ENCODE measurements at regions not wholly inside any gene's neighbourhood (a gene's known extent, or its start where the extent isn't known, plus 50 kb on each side); places are given as distances from the start of the nearest gene placed in this dataset.

DNA sequence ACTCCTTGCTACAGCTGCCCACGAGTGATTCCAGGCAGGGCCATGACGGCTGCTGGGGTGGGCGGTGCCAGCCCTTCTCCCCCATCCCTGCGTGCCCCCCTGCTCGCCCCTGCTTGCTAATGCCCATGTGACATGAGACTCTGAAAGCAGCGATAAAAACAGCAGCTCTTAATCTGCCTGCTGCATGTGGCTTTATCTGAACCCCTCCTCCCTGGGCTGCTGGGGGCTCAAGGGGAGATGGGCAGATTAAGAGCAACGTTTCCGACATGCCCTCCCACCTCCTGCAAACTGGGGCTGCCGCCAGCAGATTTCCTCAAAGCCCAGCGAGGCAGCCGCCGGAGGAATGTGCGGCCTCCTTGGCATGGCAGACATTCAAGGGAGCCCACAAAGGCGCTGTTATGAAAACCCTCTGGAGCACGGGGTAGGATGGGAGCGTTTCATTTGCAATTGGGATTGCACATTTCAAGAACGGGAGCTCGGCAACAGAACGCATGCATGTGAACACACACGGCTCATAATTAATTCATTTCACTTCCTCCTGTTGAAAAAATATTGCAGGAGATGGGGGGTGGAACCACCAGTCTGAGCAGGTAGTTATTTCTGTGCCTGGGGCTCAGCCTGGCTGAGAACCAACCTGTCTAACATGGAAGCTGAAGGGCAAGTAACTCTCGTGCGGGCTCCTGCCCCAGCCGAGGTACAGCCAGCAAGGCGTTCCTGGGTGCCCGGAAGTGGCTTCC is 504.2 kb upstream of the PROK2 start:
- WGBS, 2 donors, result 12 to 15% methylated on average over 8 to 25 of the region's 25 CpGs
- DNase-seq, result peak; percentile 42 to 80

DNA sequence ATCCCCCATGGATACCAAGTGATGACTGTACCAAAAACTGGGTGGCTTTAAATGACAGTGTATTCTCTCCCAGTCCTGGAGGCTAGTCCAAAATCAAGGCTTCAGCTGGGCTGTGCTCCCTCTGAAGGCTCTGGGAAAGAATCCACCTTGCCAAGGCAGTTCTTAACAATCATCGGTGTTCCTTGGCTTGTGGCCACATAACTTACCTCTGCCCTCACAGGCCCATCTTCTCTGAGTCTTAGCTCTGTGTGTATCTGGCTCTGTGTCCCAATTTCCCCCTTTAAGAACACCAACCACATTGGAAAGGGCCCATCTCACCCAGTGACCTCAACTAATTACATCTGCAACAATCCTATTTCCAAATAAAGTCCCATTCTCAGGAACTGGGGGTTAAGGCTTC is 503.0 kb upstream of the PROK2 start:
- DNase-seq (no peak), ATAC-seq (ENCODE audit: low FRiP score in 2 of 2) (no peak)
- peaks cover 0 to 4% (median 2%) of the 10 kb centered on the region in 4 donors for H3K9me3 ChIP-seq
- H3K4me1 ChIP-seq, result peaks cover 12 to 15% (median 13%) of the 10 kb centered on the region in 4 donors
- no peak overlapping the region for H3K27ac ChIP-seq
- 43 to 47% methylated on average over 1 of the region's 1 CpG for WGBS, 2 donors
- H3K4me3 ChIP-seq, result no peak overlapping the region
- no peaks in the 10 kb centered on the region for H3K27me3 ChIP-seq
- TF ChIP-seq POLR2AphosphoS5 (IDR thresholded peaks at IDR 0.05), result no peak
- TF ChIP-seq, protein P1, sequence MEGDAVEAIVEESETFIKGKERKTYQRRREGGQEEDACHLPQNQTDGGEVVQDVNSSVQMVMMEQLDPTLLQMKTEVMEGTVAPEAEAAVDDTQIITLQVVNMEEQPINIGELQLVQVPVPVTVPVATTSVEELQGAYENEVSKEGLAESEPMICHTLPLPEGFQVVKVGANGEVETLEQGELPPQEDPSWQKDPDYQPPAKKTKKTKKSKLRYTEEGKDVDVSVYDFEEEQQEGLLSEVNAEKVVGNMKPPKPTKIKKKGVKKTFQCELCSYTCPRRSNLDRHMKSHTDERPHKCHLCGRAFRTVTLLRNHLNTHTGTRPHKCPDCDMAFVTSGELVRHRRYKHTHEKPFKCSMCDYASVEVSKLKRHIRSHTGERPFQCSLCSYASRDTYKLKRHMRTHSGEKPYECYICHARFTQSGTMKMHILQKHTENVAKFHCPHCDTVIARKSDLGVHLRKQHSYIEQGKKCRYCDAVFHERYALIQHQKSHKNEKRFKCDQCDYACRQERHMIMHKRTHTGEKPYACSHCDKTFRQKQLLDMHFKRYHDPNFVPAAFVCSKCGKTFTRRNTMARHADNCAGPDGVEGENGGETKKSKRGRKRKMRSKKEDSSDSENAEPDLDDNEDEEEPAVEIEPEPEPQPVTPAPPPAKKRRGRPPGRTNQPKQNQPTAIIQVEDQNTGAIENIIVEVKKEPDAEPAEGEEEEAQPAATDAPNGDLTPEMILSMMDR (IDR thresholded peaks at IDR 0.05), result no peak
- TF ChIP-seq POLR2A (IDR thresholded peaks at IDR 0.05), result no peak
- TF ChIP-seq EP300 (IDR thresholded peaks at IDR 0.05), result no peak
- no peaks in the 10 kb centered on the region for H3K36me3 ChIP-seq

More for the DNA sequence above, 504.2 kb upstream of the PROK2 start:
- H3K4me1 ChIP-seq, result peaks cover 12 to 15% (median 13%) of the 10 kb centered on the region in 4 donors
- H3K4me3 ChIP-seq, result peak overlapping the region in 2 of 4 donors; percentile 26 to 27
- peak; percentile 31 to 66 for ATAC-seq (ENCODE audit: low FRiP score in 2 of 2)
- no peaks in the 10 kb centered on the region for H3K27me3 ChIP-seq
- no peak overlapping the region for H3K27ac ChIP-seq
- H3K9me3 ChIP-seq, result no peaks in the 10 kb centered on the region
- no peak for TF ChIP-seq POLR2AphosphoS5 (IDR thresholded peaks at IDR 0.05)
- no peak for TF ChIP-seq POLR2A (IDR thresholded peaks at IDR 0.05)
- TF ChIP-seq EP300 (IDR thresholded peaks at IDR 0.05), result no peak
- TF ChIP-seq, protein P1 (IDR thresholded peaks at IDR 0.05), result no peak
- H3K36me3 ChIP-seq, result no peaks in the 10 kb centered on the region

DNA sequence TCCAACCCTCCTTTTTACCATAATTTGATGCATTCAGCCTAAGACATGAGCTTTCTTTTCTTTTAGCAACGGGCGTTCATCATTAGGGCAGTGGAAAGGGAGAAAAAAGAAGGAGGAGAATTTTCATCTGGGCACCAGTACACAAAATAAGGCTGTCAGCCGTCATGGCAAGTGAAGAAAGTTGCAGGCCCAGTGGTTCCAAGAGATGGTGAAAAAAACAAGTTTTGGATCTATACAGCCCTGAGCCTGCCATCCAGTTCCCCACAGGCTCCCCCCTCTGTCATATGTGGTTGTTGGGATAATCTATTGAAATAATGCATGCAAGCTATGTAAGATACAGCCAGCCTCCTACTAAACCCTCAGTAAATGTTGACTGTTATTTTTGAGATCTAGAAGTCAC is 500.6 kb upstream of the PROK2 start:
- ATAC-seq (ENCODE audit: low FRiP score in 2 of 2), result no peak
- 92 to 95% methylated on average over 3 of the region's 3 CpGs for WGBS, 2 donors
- DNase-seq, result no peak
- Histone ChIP-seq H3K36me3 (no peaks in the 10 kb centered on the region), H3K27me3 (no peaks in the 10 kb centered on the region), H3K4me1 (peaks cover 12 to 15% (median 13%) of the 10 kb centered on the region in 4 donors), H3K4me3 (no peak overlapping the region), H3K27ac (no peak overlapping the region), H3K9me3 (peaks cover 0 to 6% (median 5%) of the 10 kb centered on the region in 4 donors)
- TF ChIP-seq EP300 (IDR thresholded peaks at IDR 0.05) (no peak), POLR2A (IDR thresholded peaks at IDR 0.05) (no peak), POLR2AphosphoS5 (IDR thresholded peaks at IDR 0.05) (no peak)
- TF ChIP-seq, protein P1 (IDR thresholded peaks at IDR 0.05), result no peak

DNA sequence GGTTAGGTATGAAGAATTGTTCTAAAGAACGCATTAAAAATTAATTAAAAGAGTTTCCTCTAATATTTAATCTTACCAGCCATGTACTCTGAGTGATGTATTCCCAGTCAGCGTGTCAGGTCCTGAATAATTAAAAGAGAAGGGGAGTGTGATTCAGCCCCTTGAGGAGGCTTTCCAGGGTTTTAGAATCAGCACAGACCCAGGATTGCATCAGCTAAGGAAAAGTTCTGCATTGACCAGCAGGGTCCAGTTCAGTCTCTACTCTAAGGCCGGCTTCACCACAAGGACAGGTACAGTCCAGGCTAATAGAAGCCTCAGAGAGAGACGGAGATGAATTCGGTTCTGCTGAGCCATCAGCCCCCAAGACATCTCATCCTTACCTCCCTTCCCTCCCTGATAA is 499.5 kb upstream of the PROK2 start:
- Histone ChIP-seq H3K27me3 (no peaks in the 10 kb centered on the region), H3K27ac (no peak overlapping the region), H3K9me3 (peaks cover 0 to 6% (median 5%) of the 10 kb centered on the region in 4 donors), H3K36me3 (no peaks in the 10 kb centered on the region), H3K4me3 (no peak overlapping the region), H3K4me1 (peaks cover 8 to 15% (median 11%) of the 10 kb centered on the region in 4 donors)
- 67 to 90% methylated on average over 5 of the region's 5 CpGs for WGBS, 2 donors
- DNase-seq (no peak), ATAC-seq (ENCODE audit: low FRiP score in 2 of 2) (no peak)
- no peak for TF ChIP-seq POLR2AphosphoS5 (IDR thresholded peaks at IDR 0.05)
- TF ChIP-seq POLR2A (IDR thresholded peaks at IDR 0.05), result no peak
- TF ChIP-seq EP300 (IDR thresholded peaks at IDR 0.05), result no peak
- TF ChIP-seq, protein P1 (IDR thresholded peaks at IDR 0.05), result no peak

DNA sequence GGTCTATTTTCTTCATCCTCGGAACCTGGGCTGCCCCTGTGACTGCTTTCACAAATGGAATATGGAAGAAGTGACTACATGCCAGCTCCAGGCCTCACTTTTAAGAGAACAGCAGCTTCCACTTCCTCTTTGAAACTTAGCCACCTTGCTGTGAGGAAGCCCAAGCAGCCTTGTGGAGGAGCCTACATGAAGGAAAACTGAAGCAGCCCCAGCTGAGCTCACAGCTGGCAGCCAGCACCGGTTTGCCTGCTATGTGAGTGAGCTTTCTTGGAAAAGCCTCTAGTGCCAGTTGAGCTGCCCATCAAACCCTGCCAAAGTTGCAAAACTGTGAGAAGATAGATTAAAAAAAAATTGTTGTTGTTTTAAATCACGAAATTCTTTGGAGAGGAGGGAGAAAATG is 498.0 kb upstream of the PROK2 start:
- peaks cover 0 to 6% (median 5%) of the 10 kb centered on the region in 4 donors for H3K9me3 ChIP-seq
- peaks cover 0 to 9% (median 0%) of the 10 kb centered on the region in 4 donors for H3K4me1 ChIP-seq
- DNase-seq, result no peak
- ATAC-seq (ENCODE audit: low FRiP score in 2 of 2), result no peak
- H3K27ac ChIP-seq, result no peak overlapping the region
- WGBS, 2 donors, result 91 to 92% methylated on average over 3 of the region's 3 CpGs
- TF ChIP-seq POLR2A (IDR thresholded peaks at IDR 0.05) (no peak), POLR2AphosphoS5 (IDR thresholded peaks at IDR 0.05) (no peak), EP300 (IDR thresholded peaks at IDR 0.05) (no peak)
- TF ChIP-seq, protein P1 (IDR thresholded peaks at IDR 0.05), result no peak
- no peaks in the 10 kb centered on the region for H3K36me3 ChIP-seq
- no peaks in the 10 kb centered on the region for H3K27me3 ChIP-seq
- no peak overlapping the region for H3K4me3 ChIP-seq
